Endothelial cell (in vitro differentiated cells): ENCODE measurements at regions not wholly inside any gene's neighbourhood (a gene's known extent, or its start where the extent isn't known, plus 50 kb on each side); places are given as distances from the start of the nearest gene placed in this dataset.

ENCODE experiments used
- DNase-seq: peaks from one replicate; pipeline ENCODE4 v3.0.0; 2021; ENCODE audit warnings: low spot score
- H3K27ac Mint-ChIP-seq: one replicate; pipeline ENCODE4 v1.8.0; 2021; ENCODE audit warnings: mixed read lengths, inconsistent platforms; ENCODE audit not compliant: unreplicated experiment
- H3K27me3 Mint-ChIP-seq: one replicate; pipeline ENCODE4 v1.8.0; 2021; ENCODE audit warnings: mild to moderate bottlenecking, moderate library complexity, mixed read lengths, inconsistent platforms; ENCODE audit not compliant: unreplicated experiment
- H3K36me3 Mint-ChIP-seq: one replicate; pipeline ENCODE4 v1.8.0; 2021; ENCODE audit warnings: mild to moderate bottlenecking, low read depth, mixed read lengths, inconsistent platforms; ENCODE audit not compliant: unreplicated experiment
- H3K4me1 Mint-ChIP-seq: one replicate; pipeline ENCODE4 v1.8.0; 2021; ENCODE audit warnings: mild to moderate bottlenecking, mixed read lengths, inconsistent platforms; ENCODE audit not compliant: unreplicated experiment
- H3K4me3 Mint-ChIP-seq: one replicate; pipeline ENCODE4 v1.8.0; 2021; ENCODE audit warnings: mild to moderate bottlenecking, mixed read lengths, inconsistent platforms; ENCODE audit not compliant: unreplicated experiment
- H3K9me3 Mint-ChIP-seq: one replicate; pipeline ENCODE4 v1.8.0; 2021; ENCODE audit warnings: mixed read lengths, inconsistent platforms; ENCODE audit not compliant: unreplicated experiment
- TF ChIP-seq, protein P1 (sequence below): fragments of 200-600 bp; sonication (generic); IDR thresholded peaks from one replicate; pipeline ENCODE4 v1.5.0; 2021; ENCODE audit warnings: antibody characterized with exemption; ENCODE audit not compliant: unreplicated experiment

DNA sequence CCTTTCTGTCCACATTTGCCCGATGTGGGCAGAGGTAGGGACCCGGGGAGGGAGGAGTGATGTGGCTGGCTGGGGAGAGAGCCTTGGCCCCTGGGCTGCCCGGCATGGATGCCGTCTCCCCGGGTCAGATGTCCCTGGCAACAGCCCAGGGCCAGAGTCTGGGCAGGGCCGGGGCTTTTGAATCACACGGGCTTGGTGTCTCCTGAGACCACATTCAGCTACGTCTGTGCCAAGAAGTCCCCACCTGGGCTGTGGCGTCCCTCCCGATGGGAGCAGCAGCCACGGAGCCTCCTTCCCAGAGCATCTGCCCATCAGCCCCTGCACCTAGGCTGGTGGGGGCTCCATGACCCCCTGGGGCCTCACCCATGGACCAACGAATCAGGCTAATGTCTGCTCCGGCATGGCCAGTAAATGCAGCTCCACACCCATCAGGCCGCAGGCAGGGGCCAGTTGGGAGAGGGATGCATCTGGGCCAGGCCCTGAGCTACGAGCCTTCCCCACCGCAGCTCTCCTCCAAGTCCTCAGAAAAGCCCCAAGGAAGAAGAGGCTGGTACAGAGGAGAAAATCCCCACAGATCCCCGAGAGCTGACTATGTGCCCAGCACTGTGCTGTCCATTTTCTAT, 109.4 kb downstream of the RFLNA start:
- Mint-ChIP-seq H3K36me3 (peaks cover 15% of the 10 kb centered on the region), H3K9me3 (no peaks in the 10 kb centered on the region), H3K27me3 (peaks cover 10% of the 10 kb centered on the region), H3K4me3 (no peak overlapping the region), H3K27ac (no peak overlapping the region), H3K4me1 (peaks cover 5% of the 10 kb centered on the region)
- TF ChIP-seq, protein P1, sequence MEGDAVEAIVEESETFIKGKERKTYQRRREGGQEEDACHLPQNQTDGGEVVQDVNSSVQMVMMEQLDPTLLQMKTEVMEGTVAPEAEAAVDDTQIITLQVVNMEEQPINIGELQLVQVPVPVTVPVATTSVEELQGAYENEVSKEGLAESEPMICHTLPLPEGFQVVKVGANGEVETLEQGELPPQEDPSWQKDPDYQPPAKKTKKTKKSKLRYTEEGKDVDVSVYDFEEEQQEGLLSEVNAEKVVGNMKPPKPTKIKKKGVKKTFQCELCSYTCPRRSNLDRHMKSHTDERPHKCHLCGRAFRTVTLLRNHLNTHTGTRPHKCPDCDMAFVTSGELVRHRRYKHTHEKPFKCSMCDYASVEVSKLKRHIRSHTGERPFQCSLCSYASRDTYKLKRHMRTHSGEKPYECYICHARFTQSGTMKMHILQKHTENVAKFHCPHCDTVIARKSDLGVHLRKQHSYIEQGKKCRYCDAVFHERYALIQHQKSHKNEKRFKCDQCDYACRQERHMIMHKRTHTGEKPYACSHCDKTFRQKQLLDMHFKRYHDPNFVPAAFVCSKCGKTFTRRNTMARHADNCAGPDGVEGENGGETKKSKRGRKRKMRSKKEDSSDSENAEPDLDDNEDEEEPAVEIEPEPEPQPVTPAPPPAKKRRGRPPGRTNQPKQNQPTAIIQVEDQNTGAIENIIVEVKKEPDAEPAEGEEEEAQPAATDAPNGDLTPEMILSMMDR, result no peak
- no peak for DNase-seq

DNA sequence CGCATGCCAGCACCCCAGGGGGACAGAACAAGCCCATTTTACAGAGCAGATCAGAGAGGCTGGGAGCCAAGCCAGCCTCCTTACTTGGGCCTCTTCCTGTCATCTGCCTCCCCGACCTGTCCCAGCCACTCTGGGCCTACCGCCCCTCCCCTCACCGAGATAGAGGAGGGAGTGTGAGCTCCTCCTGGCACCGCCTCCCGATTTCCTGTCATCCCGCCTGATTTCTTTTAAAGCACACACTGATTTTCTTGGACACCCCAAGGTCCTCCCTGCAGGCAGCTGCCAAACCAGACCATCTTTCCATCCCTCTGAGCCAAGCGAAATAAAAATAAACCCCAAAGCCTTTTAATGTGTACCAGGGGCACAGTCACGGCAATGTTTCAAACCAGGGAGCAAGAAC, 108.4 kb downstream of the RFLNA start:
- DNase-seq, result no peak
- H3K4me3 Mint-ChIP-seq, result no peak overlapping the region
- TF ChIP-seq, protein P1, result no peak
- H3K36me3 Mint-ChIP-seq, result peaks cover 15% of the 10 kb centered on the region
- H3K27me3 Mint-ChIP-seq, result peaks cover 7% of the 10 kb centered on the region
- no peaks in the 10 kb centered on the region for H3K9me3 Mint-ChIP-seq
- peaks cover 5% of the 10 kb centered on the region for H3K4me1 Mint-ChIP-seq
- H3K27ac Mint-ChIP-seq, result no peak overlapping the region

DNA sequence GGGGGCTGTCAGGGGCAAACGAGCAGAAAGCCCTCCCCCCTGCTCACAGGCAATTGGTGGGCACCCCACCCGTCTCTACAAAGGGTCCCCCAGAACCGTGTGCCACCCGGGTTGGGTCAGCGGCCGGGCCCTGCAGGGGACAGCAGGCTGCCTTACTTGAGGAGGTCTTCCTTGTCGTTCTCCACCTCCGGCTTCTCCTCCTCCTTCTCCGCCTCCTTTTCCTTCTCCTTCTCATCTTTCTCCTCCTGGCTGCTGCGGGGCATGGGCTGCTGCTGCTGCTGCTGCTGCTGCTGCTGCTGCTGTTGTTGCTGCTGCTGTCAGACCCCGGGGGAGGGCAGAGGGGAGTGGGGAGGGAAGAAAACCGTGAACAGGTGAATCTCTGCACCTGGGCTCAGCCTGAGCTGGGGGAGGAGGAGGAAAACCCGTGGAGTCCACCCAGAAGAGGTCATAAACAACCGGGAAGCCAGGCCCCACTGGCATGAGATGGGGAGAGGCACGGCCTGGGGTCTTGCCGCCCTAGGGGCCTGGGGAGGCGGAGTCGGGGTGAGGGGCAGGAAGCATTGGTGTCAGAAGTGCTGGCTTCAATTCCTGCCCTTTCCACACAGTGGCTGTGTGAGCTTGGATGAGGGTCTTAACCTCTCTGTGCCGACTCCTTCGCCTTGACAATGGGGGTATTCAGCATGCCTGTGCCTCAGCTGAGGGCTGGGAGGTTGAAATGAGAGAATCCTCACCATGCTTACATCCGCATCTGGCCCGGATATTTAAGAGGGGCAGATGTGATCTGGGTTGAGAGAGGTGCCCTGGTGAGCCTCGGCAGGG, 107.6 kb downstream of the RFLNA start:
- Mint-ChIP-seq H3K36me3 (peaks cover 15% of the 10 kb centered on the region), H3K4me3 (no peak overlapping the region), H3K27ac (no peak overlapping the region), H3K27me3 (peaks cover 7% of the 10 kb centered on the region), H3K4me1 (peaks cover 5% of the 10 kb centered on the region), H3K9me3 (no peaks in the 10 kb centered on the region)
- DNase-seq, result no peak
- TF ChIP-seq, protein P1, result no peak

DNA sequence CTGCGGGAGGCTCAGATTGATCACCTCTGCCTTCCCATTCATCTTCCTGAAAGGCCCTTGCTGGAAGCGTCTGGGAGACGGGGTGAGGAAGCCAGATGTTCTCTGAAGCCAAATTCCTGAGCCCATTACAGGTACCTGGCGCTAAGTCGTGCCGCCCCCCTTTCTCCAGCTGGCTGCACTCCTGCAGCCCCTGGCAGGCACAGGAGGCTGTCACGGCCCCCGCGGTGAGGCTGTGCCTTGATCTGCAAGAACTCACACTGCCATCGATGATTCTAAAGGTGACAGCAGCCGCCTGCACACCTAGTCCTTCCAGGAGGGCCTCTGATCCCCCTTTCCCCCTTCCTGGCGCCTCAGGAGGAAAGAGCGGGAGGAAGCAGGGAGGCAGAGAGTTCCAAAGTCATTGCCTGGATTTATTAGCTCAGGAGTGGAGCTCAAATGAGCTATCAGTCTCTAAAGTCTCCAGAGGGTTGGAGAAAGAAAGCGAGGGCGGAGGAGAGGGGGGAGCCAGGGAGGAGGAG, 106.9 kb downstream of the RFLNA start:
- Mint-ChIP-seq H3K27me3 (peaks cover 7% of the 10 kb centered on the region), H3K4me3 (no peak overlapping the region), H3K36me3 (peaks cover 15% of the 10 kb centered on the region), H3K4me1 (peaks cover 5% of the 10 kb centered on the region), H3K9me3 (no peaks in the 10 kb centered on the region), H3K27ac (no peak overlapping the region)
- no peak for DNase-seq
- TF ChIP-seq, protein P1, result no peak

DNA sequence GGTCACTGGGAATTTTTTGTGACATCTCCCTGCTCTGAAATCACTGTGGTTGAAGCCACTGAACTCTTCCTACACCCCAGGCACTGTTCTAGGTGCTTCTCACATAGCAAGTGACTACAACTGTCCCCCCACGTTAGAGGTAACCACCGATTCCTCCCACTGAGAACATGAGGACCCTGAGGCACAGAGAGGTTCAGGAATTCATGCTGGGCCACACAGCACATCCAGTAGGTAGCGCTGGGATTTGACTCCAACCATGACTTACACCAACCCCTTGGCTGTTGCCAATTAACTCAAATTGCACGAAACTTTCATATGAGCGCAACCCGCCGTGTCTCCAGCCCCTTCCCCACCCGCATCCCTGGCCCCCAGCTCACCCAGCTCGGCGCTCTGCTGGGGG, 105.2 kb downstream of the RFLNA start:
- TF ChIP-seq, protein P1, result no peak
- H3K4me1 Mint-ChIP-seq, result peaks cover 5% of the 10 kb centered on the region
- H3K27ac Mint-ChIP-seq, result peak overlapping the region; percentile 67
- H3K9me3 Mint-ChIP-seq, result no peaks in the 10 kb centered on the region
- DNase-seq, result no peak
- peaks cover 15% of the 10 kb centered on the region for H3K27me3 Mint-ChIP-seq
- H3K4me3 Mint-ChIP-seq, result no peak overlapping the region
- H3K36me3 Mint-ChIP-seq, result peaks cover 21% of the 10 kb centered on the region
